SK-N-SH treated with all-trans-retinoic acid at 6 μM for 48 hours (cell line): ENCODE measurements at regions not wholly inside any gene's neighbourhood (a gene's known extent, or its start where the extent isn't known, plus 50 kb on each side); places are given as distances from the start of the nearest gene placed in this dataset.

Experiments used
- ATAC-seq: fragments of 200-7000 bp; cut with Tn5 transposase; 3 replicates; pipeline ENCODE4 v1.9.1; 2020; ENCODE audit warnings: mild to moderate bottlenecking, moderate library complexity
- ARNTL ChIP-seq: fragments of 450-650 bp; formaldehyde crosslinking; IDR thresholded peaks from 2 replicates; pipeline ENCODE4 v1.5.0; 2020; ENCODE audit warnings: low read depth, mild to moderate bottlenecking, moderate library complexity, borderline replicate concordance
- BACH2 ChIP-seq: fragments of 250-450 bp; sonication (Bioruptor Pico); IDR thresholded peaks from 2 replicates; pipeline ENCODE4 v1.9.0; 2021; ENCODE audit warnings: mild to moderate bottlenecking, borderline replicate concordance
- CREB5 ChIP-seq: fragments of 250-450 bp; sonication (Bioruptor Pico); IDR thresholded peaks from 2 replicates; pipeline ENCODE4 v1.5.1; 2020; ENCODE audit warnings: low read depth, mild to moderate bottlenecking, moderate library complexity
- CSDC2 ChIP-seq: fragments of 250-450 bp; sonication (Bioruptor Pico); IDR thresholded peaks from 2 replicates; pipeline ENCODE4 v1.5.0; 2020; ENCODE audit warnings: mild to moderate bottlenecking, moderate library complexity
- CSRNP3 ChIP-seq: fragments of 250-450 bp; sonication (Bioruptor Pico); IDR thresholded peaks from 2 replicates; pipeline ENCODE4 v1.5.1; 2021; ENCODE audit warnings: mild to moderate bottlenecking, moderate library complexity
- ESRRG ChIP-seq: fragments of 250-450 bp; sonication (Bioruptor Pico); IDR thresholded peaks from 2 replicates; pipeline ENCODE4 v1.6.1; 2021; ENCODE audit warnings: mild to moderate bottlenecking
- GLIS3 ChIP-seq: fragments of 250-450 bp; sonication (Bioruptor Pico); IDR thresholded peaks from 2 replicates; pipeline ENCODE4 v1.5.0; 2020; ENCODE audit warnings: mild to moderate bottlenecking, moderate library complexity
- ISL1 ChIP-seq: fragments of 250-450 bp; sonication (Bioruptor Pico); IDR thresholded peaks from 2 replicates; pipeline ENCODE4 v2.1.2; 2022; ENCODE audit warnings: mild to moderate bottlenecking, moderate library complexity
- OSR1 ChIP-seq: fragments of 250-450 bp; sonication (Bioruptor Pico); IDR thresholded peaks from 2 replicates; pipeline ENCODE4 v1.8.0; 2022; ENCODE audit warnings: moderate library complexity, mild to moderate bottlenecking, inconsistent platforms
- POU6F1 ChIP-seq: fragments of 250-450 bp; sonication (Bioruptor Pico); IDR thresholded peaks from 2 replicates; pipeline ENCODE4 v1.8.0; 2021; ENCODE audit warnings: low read depth, mild to moderate bottlenecking, moderate library complexity, borderline replicate concordance
- PPARA ChIP-seq: fragments of 250-450 bp; sonication (Bioruptor Pico); IDR thresholded peaks from 2 replicates; pipeline ENCODE4 v1.5.0; 2020; ENCODE audit warnings: mild to moderate bottlenecking, borderline replicate concordance
- RARB ChIP-seq: fragments of 250-450 bp; sonication (Bioruptor Pico); IDR thresholded peaks from 2 replicates; pipeline ENCODE4 v1.8.0; 2021; ENCODE audit warnings: mild to moderate bottlenecking, moderate library complexity
- SNAI2 ChIP-seq: fragments of 250-450 bp; sonication (Bioruptor Pico); IDR thresholded peaks from 2 replicates; pipeline ENCODE4 v1.5.0; 2020; ENCODE audit warnings: mild to moderate bottlenecking, moderate library complexity
- TCF4 ChIP-seq: fragments of 250-450 bp; sonication (Bioruptor Pico); IDR thresholded peaks from 2 replicates; pipeline ENCODE4 v1.8.0; 2021; ENCODE audit warnings: mild to moderate bottlenecking, moderate library complexity, borderline replicate concordance
- TOX ChIP-seq: fragments of 250-450 bp; sonication (Bioruptor Pico); IDR thresholded peaks from 2 replicates; pipeline ENCODE4 v1.8.0; 2021; ENCODE audit warnings: mild to moderate bottlenecking, moderate library complexity, borderline replicate concordance
- TSHZ2 ChIP-seq: fragments of 250-450 bp; sonication (Bioruptor Pico); IDR thresholded peaks from 2 replicates; pipeline ENCODE4 v1.5.0; 2020; ENCODE audit warnings: mild to moderate bottlenecking, moderate library complexity
- ZC3H10 ChIP-seq: fragments of 250-450 bp; sonication (Bioruptor Pico); IDR thresholded peaks from 2 replicates; pipeline ENCODE4 v1.5.1; 2021; ENCODE audit warnings: mild to moderate bottlenecking, moderate library complexity
- ZFP3 ChIP-seq: fragments of 250-450 bp; sonication (Bioruptor Pico); IDR thresholded peaks from 2 replicates; pipeline ENCODE4 v1.5.0; 2020; ENCODE audit warnings: mild to moderate bottlenecking, moderate library complexity
- ZFP30 ChIP-seq: fragments of 450-650 bp; formaldehyde crosslinking; IDR thresholded peaks from 2 replicates; pipeline ENCODE4 v1.5.0; 2022; ENCODE audit warnings: mild to moderate bottlenecking, moderate library complexity
- ZNF565 ChIP-seq: fragments of 450-650 bp; formaldehyde crosslinking; conservative IDR thresholded peaks from 2 replicates; pipeline ENCODE4 v1.5.0; 2020; ENCODE audit warnings: low read depth, mild to moderate bottlenecking, moderate library complexity
- ZNF8 ChIP-seq: fragments of 450-650 bp; formaldehyde crosslinking; IDR thresholded peaks from 2 replicates; pipeline ENCODE4 v1.5.0; 2020; ENCODE audit warnings: mild to moderate bottlenecking, moderate library complexity
- TF ChIP-seq, protein P1 (sequence below): fragments of 250-450 bp; sonication (Bioruptor Pico); IDR thresholded peaks from 2 replicates; pipeline ENCODE4 v1.8.0; 2020; ENCODE audit warnings: mild to moderate bottlenecking, moderate library complexity, borderline replicate concordance

GRCh38 chr6:1244941-1245340 lies 67.0 kb upstream of the FOXQ1 start:
- TF ChIP-seq CSRNP3, result no peak
- TF ChIP-seq TOX, result no peak
- TF ChIP-seq, protein P1, sequence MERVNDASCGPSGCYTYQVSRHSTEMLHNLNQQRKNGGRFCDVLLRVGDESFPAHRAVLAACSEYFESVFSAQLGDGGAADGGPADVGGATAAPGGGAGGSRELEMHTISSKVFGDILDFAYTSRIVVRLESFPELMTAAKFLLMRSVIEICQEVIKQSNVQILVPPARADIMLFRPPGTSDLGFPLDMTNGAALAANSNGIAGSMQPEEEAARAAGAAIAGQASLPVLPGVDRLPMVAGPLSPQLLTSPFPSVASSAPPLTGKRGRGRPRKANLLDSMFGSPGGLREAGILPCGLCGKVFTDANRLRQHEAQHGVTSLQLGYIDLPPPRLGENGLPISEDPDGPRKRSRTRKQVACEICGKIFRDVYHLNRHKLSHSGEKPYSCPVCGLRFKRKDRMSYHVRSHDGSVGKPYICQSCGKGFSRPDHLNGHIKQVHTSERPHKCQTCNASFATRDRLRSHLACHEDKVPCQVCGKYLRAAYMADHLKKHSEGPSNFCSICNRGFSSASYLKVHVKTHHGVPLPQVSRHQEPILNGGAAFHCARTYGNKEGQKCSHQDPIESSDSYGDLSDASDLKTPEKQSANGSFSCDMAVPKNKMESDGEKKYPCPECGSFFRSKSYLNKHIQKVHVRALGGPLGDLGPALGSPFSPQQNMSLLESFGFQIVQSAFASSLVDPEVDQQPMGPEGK (CRISPR knock-in tag), result no peak
- no peak for TF ChIP-seq OSR1 (CRISPR knock-in tag)
- TF ChIP-seq PPARA, result no peak
- no peak for TF ChIP-seq TSHZ2
- TF ChIP-seq GLIS3 (CRISPR knock-in tag), result no peak
- TF ChIP-seq ARNTL, result no peak
- TF ChIP-seq ZFP30 (CRISPR knock-in tag), result no peak
- no peak for TF ChIP-seq ZNF8 (CRISPR knock-in tag)
- TF ChIP-seq ISL1, result no peak
- no peak for TF ChIP-seq POU6F1 (CRISPR knock-in tag)
- no peak for TF ChIP-seq RARB (CRISPR knock-in tag)
- no peak for TF ChIP-seq CSDC2
- TF ChIP-seq ZFP3 (CRISPR knock-in tag), result no peak
- TF ChIP-seq BACH2, result no peak
- no peak for TF ChIP-seq SNAI2 (CRISPR knock-in tag)
- TF ChIP-seq ZNF565 (CRISPR knock-in tag), result no peak

DNA sequence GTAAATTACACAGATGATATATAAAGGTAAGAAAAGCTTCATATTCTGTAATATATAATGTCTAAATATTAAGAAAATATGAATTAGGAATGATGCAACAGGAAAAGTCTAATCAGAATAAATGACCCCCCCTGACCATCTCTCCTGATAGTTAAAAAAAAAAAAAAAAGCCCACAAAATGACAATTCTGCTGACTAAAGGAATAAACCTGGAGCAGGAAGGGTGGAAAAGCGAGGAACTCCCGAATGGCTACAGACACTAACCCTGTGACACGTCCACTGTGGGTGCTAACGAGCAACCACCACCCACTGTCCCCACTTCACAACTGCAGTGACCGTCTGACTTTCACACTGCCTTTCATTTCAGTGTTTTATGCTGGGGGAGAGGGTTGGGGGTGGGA lies 67.6 kb upstream of the FOXQ1 start:
- TF ChIP-seq CREB5 (CRISPR knock-in tag), result no peak
- TF ChIP-seq ARNTL, result no peak
- TF ChIP-seq TCF4 (CRISPR knock-in tag), result no peak
- no peak for TF ChIP-seq ZNF565 (CRISPR knock-in tag)
- no peak for TF ChIP-seq ESRRG
- TF ChIP-seq GLIS3 (CRISPR knock-in tag), result no peak
- TF ChIP-seq, protein P1 (CRISPR knock-in tag), result no peak
- TF ChIP-seq CSDC2, result no peak
- TF ChIP-seq ISL1, result no peak
- TF ChIP-seq ZFP30 (CRISPR knock-in tag), result no peak
- no peak for TF ChIP-seq ZNF8 (CRISPR knock-in tag)
- no peak for TF ChIP-seq BACH2
- TF ChIP-seq ZFP3 (CRISPR knock-in tag), result no peak
- no peak for TF ChIP-seq TSHZ2
- TF ChIP-seq TOX, result no peak
- no peak for TF ChIP-seq CSRNP3
- TF ChIP-seq RARB (CRISPR knock-in tag), result no peak
- TF ChIP-seq ZC3H10 (CRISPR knock-in tag), result no peak
- no peak for TF ChIP-seq PPARA

More at GRCh38 chr6:1244941-1245340, 67.0 kb upstream of the FOXQ1 start:
- no peak for ATAC-seq

More for the DNA sequence above, 67.6 kb upstream of the FOXQ1 start:
- no peak for ATAC-seq
